ENCODE measurements at regions not wholly inside any gene's neighbourhood (a gene's known extent, or its start where the extent isn't known, plus 50 kb on each side); places are given as distances from the start of the nearest gene placed in this dataset.

DNA sequence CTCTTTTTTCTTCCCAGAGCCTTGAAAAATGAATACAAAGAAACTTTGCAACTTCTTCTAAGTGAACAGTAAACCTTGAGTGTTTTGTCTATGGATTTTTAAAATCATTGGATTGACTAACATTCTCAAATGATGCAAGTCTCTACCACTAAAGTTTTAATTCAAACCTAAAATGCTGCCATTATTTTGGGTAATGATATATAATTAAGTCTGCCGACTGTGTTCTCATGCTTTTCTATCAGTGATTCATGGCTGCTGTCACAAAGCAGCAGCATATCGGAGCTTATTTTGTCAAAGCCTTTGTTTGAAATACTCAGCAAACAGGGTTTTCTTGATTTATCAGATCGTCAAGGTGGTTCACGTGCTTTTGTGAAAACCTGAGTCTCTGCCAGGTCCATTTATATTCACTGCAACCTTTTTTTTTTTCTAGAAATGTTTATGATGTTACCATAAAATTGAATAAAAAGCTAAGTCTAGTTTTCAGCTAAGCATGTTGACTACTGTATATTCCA, 96.3 kb downstream of the GJA1 start:
- TF ChIP-seq, protein P1, sequence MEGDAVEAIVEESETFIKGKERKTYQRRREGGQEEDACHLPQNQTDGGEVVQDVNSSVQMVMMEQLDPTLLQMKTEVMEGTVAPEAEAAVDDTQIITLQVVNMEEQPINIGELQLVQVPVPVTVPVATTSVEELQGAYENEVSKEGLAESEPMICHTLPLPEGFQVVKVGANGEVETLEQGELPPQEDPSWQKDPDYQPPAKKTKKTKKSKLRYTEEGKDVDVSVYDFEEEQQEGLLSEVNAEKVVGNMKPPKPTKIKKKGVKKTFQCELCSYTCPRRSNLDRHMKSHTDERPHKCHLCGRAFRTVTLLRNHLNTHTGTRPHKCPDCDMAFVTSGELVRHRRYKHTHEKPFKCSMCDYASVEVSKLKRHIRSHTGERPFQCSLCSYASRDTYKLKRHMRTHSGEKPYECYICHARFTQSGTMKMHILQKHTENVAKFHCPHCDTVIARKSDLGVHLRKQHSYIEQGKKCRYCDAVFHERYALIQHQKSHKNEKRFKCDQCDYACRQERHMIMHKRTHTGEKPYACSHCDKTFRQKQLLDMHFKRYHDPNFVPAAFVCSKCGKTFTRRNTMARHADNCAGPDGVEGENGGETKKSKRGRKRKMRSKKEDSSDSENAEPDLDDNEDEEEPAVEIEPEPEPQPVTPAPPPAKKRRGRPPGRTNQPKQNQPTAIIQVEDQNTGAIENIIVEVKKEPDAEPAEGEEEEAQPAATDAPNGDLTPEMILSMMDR (conservative IDR thresholded peaks at IDR 0.05 in 1 of 2, IDR thresholded peaks at IDR 0.05 in 1 of 2; ENCODE audit: extremely low read depth in 1 of 2, insufficient read depth in 1 of 2, low read depth in 1 of 2, low read length in 2 of 2): no peak
- TF ChIP-seq EZH2 (IDR thresholded peaks at IDR 0.05; ENCODE audit: borderline replicate concordance, low read length): no peak
